HCT116 (cell line): ENCODE measurements at regions not wholly inside any gene's neighbourhood (a gene's known extent, or its start where the extent isn't known, plus 50 kb on each side); places are given as distances from the start of the nearest gene placed in this dataset.

ENCODE experiments used
- ATAC-seq: fragments of 200-7000 bp; cut with Tn5 transposase; 2 replicates; pipeline ENCODE4 v1.9.1; 2020; ENCODE audit warnings: mild to moderate bottlenecking, moderate library complexity
- BruUV-seq: library from RNA; stranded (reverse); fragments of 400-500 nt; replicated peaks from 2 replicates; lab custom pipeline; 2021; lab: Mats Ljungman, UMichigan
- CTCF ChIA-PET: fragments of 300-600 bp; sonication (Branson Sonifier 250); formaldehyde crosslinking; loops from one replicate; lab custom pipeline; 2021; ENCODE audit warnings: antibody characterized with exemption; lab: Charles Lee
- POLR2A ChIA-PET: fragments of 300-600, 350-600 bp; sonication (Branson Sonifier 250); formaldehyde crosslinking; loops from one replicate; lab custom pipeline; 2021; ENCODE audit warnings: antibody characterized with exemption; lab: Charles Lee
- RAD21 ChIA-PET, 2 experiments: fragments of 300-600 bp; sonication (Branson Sonifier 250); formaldehyde crosslinking; loops; one replicate each; lab custom pipeline; 2023; ENCODE audit warnings: low total read pairs in 2 of 2; ENCODE audit not compliant: uncharacterized antibody in 2 of 2, unreplicated experiment in 2 of 2, low non-redundant PET in 1 of 2; lab: Charles Lee
- DNase-seq: peaks from one replicate; pipeline ENCODE4 v3.0.0-alpha.2; 2010; ENCODE audit warnings: low read depth, low spot score
- H2AFZ ChIP-seq: fragments of 200-600 bp; shearing (Covaris generic), sonication (generic); 2 replicates; pipeline ENCODE4 v1.6.1; 2017; ENCODE audit warnings: low read depth, mixed run types, mixed read lengths, antibody characterized with exemption, low read length; ENCODE audit not compliant: poor library complexity, severe bottlenecking
- H3K27ac ChIP-seq: 2 replicates; pipeline ENCODE4 v1.5.1; 2012; ENCODE audit warnings: low read depth, low read length
- H3K27me3 ChIP-seq: fragments of 200-600 bp; sonication (generic); 2 replicates; pipeline ENCODE4 v1.6.1; 2016; ENCODE audit warnings: mixed run types, low read length, mixed read lengths; ENCODE audit not compliant: insufficient read depth
- H3K36me3 ChIP-seq, 2 experiments: fragments of 200-500 bp in 1 of 2; fragments of 200-600 bp in 1 of 2; sonication (Bioruptor generic) in 1 of 2; sonication (generic) in 1 of 2; 2 replicates each; pipeline versions ENCODE4 v1.5.1 to v1.6.1; 2014 to 2016; ENCODE audit warnings: low read length in 2 of 2, inconsistent platforms in 1 of 2, mixed read lengths in 1 of 2, mixed run types in 1 of 2; ENCODE audit not compliant: insufficient read depth in 2 of 2, control insufficient read depth in 1 of 2
- H3K4me1 ChIP-seq, 2 experiments: fragments of 200-600 bp in 1 of 2; sonication (generic) in 1 of 2; 2 replicates each; pipeline versions ENCODE4 v1.5.1 to v1.6.1; 2012 to 2017; ENCODE audit warnings: low read length in 2 of 2, inconsistent platforms in 1 of 2, mild to moderate bottlenecking in 1 of 2, mixed read lengths in 1 of 2, mixed run types in 1 of 2, moderate library complexity in 1 of 2; ENCODE audit not compliant: insufficient read depth in 2 of 2, control insufficient read depth in 1 of 2
- H3K4me2 ChIP-seq: fragments of 200-600 bp; sonication (generic); 2 replicates; pipeline ENCODE4 v1.6.1; 2017; ENCODE audit warnings: mixed run types, low read length, mixed read lengths
- H3K4me3 ChIP-seq, 2 experiments: fragments of 200-600 bp in 1 of 2; sonication (generic) in 1 of 2; replicated peaks in 1 of 2; 2 replicates each; pipeline ENCODE4 v1.5.1; 2011 to 2016; ENCODE audit warnings: low read length in 2 of 2, control low read depth in 1 of 2, low read depth in 1 of 2, mild to moderate bottlenecking in 1 of 2, mixed read lengths in 1 of 2, mixed run types in 1 of 2
- H3K79me2 ChIP-seq: fragments of 200-600 bp; sonication (generic); 2 replicates; pipeline ENCODE4 v1.6.1; 2017; ENCODE audit warnings: mild to moderate bottlenecking, mixed run types, low read length, moderate library complexity, mixed read lengths; ENCODE audit not compliant: insufficient read depth
- H3K9ac ChIP-seq: fragments of 200-600 bp; sonication (generic); 2 replicates; pipeline ENCODE4 v1.6.1; 2016; ENCODE audit warnings: low read length, mixed read lengths
- H3K9me2 ChIP-seq: fragments of 200-600 bp; sonication (generic), shearing (Covaris generic); 2 replicates; pipeline ENCODE4 v1.6.1; 2017; ENCODE audit warnings: mixed run types, mild to moderate bottlenecking, moderate library complexity; ENCODE audit not compliant: insufficient read depth
- H3K9me3 ChIP-seq, 2 experiments: fragments of 200-500 bp in 1 of 2; fragments of 200-600 bp in 1 of 2; sonication (Bioruptor generic) in 1 of 2; sonication (generic) in 1 of 2; 2 replicates each; pipeline ENCODE4 v1.6.1; 2014 to 2017; ENCODE audit warnings: low read length in 2 of 2, mixed read lengths in 2 of 2, inconsistent platforms in 1 of 2, low read depth in 1 of 2, mild to moderate bottlenecking in 1 of 2, mixed run types in 1 of 2, moderate library complexity in 1 of 2; ENCODE audit not compliant: control insufficient read depth in 1 of 2, insufficient read depth in 1 of 2
- H4K20me1 ChIP-seq: fragments of 200-600 bp; sonication (generic), shearing (Covaris generic); 2 replicates; pipeline ENCODE4 v1.6.1; 2017; ENCODE audit warnings: mixed run types, mild to moderate bottlenecking, moderate library complexity; ENCODE audit not compliant: insufficient read depth
- CEBPB ChIP-seq: IDR thresholded peaks from 2 replicates; pipeline ENCODE4 v1.6.1; 2012; ENCODE audit warnings: low read depth
- EGR1 ChIP-seq: IDR thresholded peaks from 2 replicates; pipeline ENCODE4 v1.6.1; 2012; ENCODE audit warnings: low read depth
- ELF1 ChIP-seq: IDR thresholded peaks from 2 replicates; pipeline ENCODE4 v1.6.1; 2012; ENCODE audit warnings: low read depth, borderline replicate concordance
- EZH2phosphoT487 ChIP-seq: fragments of 200-600 bp; IDR thresholded peaks from 2 replicates; pipeline ENCODE4 v1.6.1; 2018; ENCODE audit warnings: antibody characterized with exemption, borderline replicate concordance
- FOSL1 ChIP-seq: IDR thresholded peaks from 2 replicates; pipeline ENCODE4 v1.6.1; 2012; ENCODE audit warnings: low read depth
- POLR2A ChIP-seq: IDR thresholded peaks from 2 replicates; pipeline ENCODE4 v1.7.0; 2011; ENCODE audit warnings: borderline replicate concordance; ENCODE audit not compliant: insufficient read depth, insufficient read length; ENCODE audit errors: extremely low read depth
- POLR2AphosphoS5 ChIP-seq: IDR thresholded peaks from 2 replicates; pipeline ENCODE4 v1.6.1; 2011; ENCODE audit warnings: mild to moderate bottlenecking, low read depth, low read length, moderate library complexity
- RAD21 ChIP-seq: IDR thresholded peaks from 2 replicates; pipeline ENCODE4 v1.6.1; 2012; ENCODE audit warnings: low read depth, mild to moderate bottlenecking
- SP1 ChIP-seq: IDR thresholded peaks from 2 replicates; pipeline ENCODE4 v1.6.1; 2012; ENCODE audit warnings: low read depth
- SRF ChIP-seq: IDR thresholded peaks from 2 replicates; pipeline ENCODE4 v1.6.1; 2012; ENCODE audit warnings: low read depth
- TCF7L2 ChIP-seq: IDR thresholded peaks from 2 replicates; pipeline ENCODE4 v1.7.0; 2011; ENCODE audit warnings: borderline replicate concordance, inconsistent platforms; ENCODE audit not compliant: insufficient read depth, insufficient read length; ENCODE audit errors: extremely low read depth
- ZFX ChIP-seq: fragments of 450-650 bp; IDR thresholded peaks from 2 replicates; pipeline ENCODE4 v1.6.1; 2017
- ZNF274 ChIP-seq: fragments of 200-500 bp; sonication (Bioruptor generic); IDR thresholded peaks from 2 replicates; pipeline ENCODE4 v1.6.1; 2014; ENCODE audit warnings: mild to moderate bottlenecking, low read depth, low read length, inconsistent platforms
- intact Hi-C: fragments of 100-400 bp; cut with micrococcal nuclease; formaldehyde crosslinking; loops from 2 replicates; pipeline ENCODE4 v1.10.0; 2022
- TF ChIP-seq, protein P1 (sequence below): IDR thresholded peaks from 2 replicates; pipeline ENCODE4 v1.6.1; 2012
- TF ChIP-seq, protein P2 (sequence below): IDR thresholded peaks from 2 replicates; pipeline ENCODE4 v1.6.1; 2012
- TF ChIP-seq, protein P3 (sequence below): IDR thresholded peaks from 2 replicates; pipeline ENCODE4 v1.6.1; 2012; ENCODE audit warnings: low read depth
- TF ChIP-seq, protein P4 (sequence below), 3 experiments: fragments of 200-600 bp in 1 of 3; sonication (generic) in 1 of 3; IDR thresholded peaks in 2 of 3; conservative IDR thresholded peaks in 1 of 3; 2 replicates each; pipeline ENCODE4 v1.5.1; 2012 to 2017; ENCODE audit warnings: low read depth in 2 of 3, low read length in 2 of 3, antibody characterized with exemption in 1 of 3, borderline replicate concordance in 1 of 3, control low read depth in 1 of 3, mild to moderate bottlenecking in 1 of 3, mixed read lengths in 1 of 3, mixed run types in 1 of 3, moderate library complexity in 1 of 3; ENCODE audit not compliant: insufficient read depth in 1 of 3

DNA sequence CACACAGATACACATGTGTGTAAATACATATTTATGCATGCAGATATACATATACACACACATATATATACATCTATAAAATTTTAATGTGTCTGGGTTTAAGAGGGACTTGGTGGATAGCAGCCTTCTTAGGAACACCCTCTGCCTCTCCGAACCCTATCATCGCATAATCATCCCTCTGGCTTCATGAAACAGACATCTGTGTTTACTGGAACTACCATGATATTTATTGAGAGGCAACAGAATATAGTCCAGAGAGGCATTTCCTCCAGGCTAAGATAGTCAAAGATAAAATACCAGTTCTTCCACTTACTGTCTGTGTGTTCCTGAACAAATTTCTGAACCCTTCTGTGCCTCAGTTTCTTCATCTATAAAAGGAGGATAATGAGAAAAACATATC lies 239.0 kb upstream of the FANCL start (continued):
- TF ChIP-seq SRF (no peak), ELF1 (no peak), CEBPB (no peak), RAD21 (no peak), EZH2phosphoT487 (no peak), POLR2A (no peak)
- TF ChIP-seq, protein P1, sequence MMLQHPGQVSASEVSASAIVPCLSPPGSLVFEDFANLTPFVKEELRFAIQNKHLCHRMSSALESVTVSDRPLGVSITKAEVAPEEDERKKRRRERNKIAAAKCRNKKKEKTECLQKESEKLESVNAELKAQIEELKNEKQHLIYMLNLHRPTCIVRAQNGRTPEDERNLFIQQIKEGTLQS, result no peak
- TF ChIP-seq, protein P2, sequence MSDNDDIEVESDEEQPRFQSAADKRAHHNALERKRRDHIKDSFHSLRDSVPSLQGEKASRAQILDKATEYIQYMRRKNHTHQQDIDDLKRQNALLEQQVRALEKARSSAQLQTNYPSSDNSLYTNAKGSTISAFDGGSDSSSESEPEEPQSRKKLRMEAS, result no peak

DNA sequence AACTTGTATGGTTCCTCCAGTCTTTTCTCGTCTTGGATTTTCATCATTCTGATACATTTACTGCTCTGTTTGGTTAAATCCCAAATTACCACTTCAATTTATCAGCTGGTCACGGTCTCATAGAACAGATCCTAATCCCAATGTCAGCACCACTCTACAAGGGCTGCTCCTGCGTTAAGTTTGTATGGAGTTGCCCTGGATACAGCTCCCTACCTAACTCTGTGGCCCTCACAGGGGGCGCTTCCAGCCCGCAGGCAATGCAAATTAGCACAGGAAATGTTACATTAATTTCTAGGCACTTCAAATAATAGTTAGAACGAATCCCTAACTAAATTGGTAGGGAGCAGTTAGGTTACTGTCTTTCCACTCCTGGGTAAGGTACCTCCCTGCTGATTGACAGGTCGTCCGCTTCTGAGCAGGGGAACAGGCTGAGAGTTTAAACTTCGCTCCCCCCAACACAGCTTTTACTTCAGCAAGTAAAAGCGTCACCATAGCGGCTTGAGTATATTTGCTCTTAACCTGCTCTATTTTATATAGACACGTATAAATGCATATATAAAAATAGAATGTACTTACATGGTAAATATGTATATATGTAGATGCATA lies 238.5 kb upstream of the FANCL start:
- ChIA-PET RAD21 (no interaction called here), CTCF (no interaction called here), POLR2A (no interaction called here)
- H3K36me3 ChIP-seq, result no peaks in the 10 kb centered on the region
- no peaks in the 10 kb centered on the region for H3K9me2 ChIP-seq
- H3K4me3 ChIP-seq, result no peak overlapping the region
- no peak overlapping the region for H3K9ac ChIP-seq
- no TSS peak for BruUV-seq
- no peaks in the 10 kb centered on the region for H4K20me1 ChIP-seq
- no peaks in the 10 kb centered on the region for H3K4me1 ChIP-seq
- no peak for ATAC-seq
- no peak overlapping the region for H3K27ac ChIP-seq
- no peaks in the 10 kb centered on the region for H3K9me3 ChIP-seq
- no peak overlapping the region for H2AFZ ChIP-seq
- H3K27me3 ChIP-seq, result no peaks in the 10 kb centered on the region
- intact Hi-C loops, result no loop called here
- H3K4me2 ChIP-seq, result no peak overlapping the region
- DNase-seq, result no peak
- no peaks in the 10 kb centered on the region for H3K79me2 ChIP-seq
- TF ChIP-seq EZH2phosphoT487, result no peak
- no peak for TF ChIP-seq EGR1
- TF ChIP-seq, protein P3, sequence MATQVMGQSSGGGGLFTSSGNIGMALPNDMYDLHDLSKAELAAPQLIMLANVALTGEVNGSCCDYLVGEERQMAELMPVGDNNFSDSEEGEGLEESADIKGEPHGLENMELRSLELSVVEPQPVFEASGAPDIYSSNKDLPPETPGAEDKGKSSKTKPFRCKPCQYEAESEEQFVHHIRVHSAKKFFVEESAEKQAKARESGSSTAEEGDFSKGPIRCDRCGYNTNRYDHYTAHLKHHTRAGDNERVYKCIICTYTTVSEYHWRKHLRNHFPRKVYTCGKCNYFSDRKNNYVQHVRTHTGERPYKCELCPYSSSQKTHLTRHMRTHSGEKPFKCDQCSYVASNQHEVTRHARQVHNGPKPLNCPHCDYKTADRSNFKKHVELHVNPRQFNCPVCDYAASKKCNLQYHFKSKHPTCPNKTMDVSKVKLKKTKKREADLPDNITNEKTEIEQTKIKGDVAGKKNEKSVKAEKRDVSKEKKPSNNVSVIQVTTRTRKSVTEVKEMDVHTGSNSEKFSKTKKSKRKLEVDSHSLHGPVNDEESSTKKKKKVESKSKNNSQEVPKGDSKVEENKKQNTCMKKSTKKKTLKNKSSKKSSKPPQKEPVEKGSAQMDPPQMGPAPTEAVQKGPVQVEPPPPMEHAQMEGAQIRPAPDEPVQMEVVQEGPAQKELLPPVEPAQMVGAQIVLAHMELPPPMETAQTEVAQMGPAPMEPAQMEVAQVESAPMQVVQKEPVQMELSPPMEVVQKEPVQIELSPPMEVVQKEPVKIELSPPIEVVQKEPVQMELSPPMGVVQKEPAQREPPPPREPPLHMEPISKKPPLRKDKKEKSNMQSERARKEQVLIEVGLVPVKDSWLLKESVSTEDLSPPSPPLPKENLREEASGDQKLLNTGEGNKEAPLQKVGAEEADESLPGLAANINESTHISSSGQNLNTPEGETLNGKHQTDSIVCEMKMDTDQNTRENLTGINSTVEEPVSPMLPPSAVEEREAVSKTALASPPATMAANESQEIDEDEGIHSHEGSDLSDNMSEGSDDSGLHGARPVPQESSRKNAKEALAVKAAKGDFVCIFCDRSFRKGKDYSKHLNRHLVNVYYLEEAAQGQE, result no peak
- TF ChIP-seq ZFX, result no peak
- TF ChIP-seq, protein P1, result no peak
- no peak for TF ChIP-seq POLR2AphosphoS5
- TF ChIP-seq SRF, result no peak
- no peak for TF ChIP-seq POLR2A
- TF ChIP-seq TCF7L2, result no peak
- TF ChIP-seq, protein P4, sequence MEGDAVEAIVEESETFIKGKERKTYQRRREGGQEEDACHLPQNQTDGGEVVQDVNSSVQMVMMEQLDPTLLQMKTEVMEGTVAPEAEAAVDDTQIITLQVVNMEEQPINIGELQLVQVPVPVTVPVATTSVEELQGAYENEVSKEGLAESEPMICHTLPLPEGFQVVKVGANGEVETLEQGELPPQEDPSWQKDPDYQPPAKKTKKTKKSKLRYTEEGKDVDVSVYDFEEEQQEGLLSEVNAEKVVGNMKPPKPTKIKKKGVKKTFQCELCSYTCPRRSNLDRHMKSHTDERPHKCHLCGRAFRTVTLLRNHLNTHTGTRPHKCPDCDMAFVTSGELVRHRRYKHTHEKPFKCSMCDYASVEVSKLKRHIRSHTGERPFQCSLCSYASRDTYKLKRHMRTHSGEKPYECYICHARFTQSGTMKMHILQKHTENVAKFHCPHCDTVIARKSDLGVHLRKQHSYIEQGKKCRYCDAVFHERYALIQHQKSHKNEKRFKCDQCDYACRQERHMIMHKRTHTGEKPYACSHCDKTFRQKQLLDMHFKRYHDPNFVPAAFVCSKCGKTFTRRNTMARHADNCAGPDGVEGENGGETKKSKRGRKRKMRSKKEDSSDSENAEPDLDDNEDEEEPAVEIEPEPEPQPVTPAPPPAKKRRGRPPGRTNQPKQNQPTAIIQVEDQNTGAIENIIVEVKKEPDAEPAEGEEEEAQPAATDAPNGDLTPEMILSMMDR (IDR thresholded peaks at IDR 0.05 in 2 of 3, conservative IDR thresholded peaks at IDR 0.05 in 1 of 3; ENCODE audit: borderline replicate concordance in 1 of 3, insufficient read depth in 1 of 3, low read depth in 2 of 3, low read length in 2 of 3), result no peak
- TF ChIP-seq ZNF274, result no peak
- TF ChIP-seq SP1, result no peak
- TF ChIP-seq CEBPB, result no peak
- no peak for TF ChIP-seq FOSL1
